NOMO-1 treated with dmso at 0.1 percent for 144 hours (cell line): ENCODE measurements at regions not wholly inside any gene's neighbourhood (a gene's known extent, or its start where the extent isn't known, plus 50 kb on each side); places are given as distances from the start of the nearest gene placed in this dataset.

Source experiments
- DNase-seq: peaks from one replicate; lab custom pipeline; 2025; ENCODE audit not compliant: unreplicated experiment; lab: John Stamatoyannopoulos, UW

DNA sequence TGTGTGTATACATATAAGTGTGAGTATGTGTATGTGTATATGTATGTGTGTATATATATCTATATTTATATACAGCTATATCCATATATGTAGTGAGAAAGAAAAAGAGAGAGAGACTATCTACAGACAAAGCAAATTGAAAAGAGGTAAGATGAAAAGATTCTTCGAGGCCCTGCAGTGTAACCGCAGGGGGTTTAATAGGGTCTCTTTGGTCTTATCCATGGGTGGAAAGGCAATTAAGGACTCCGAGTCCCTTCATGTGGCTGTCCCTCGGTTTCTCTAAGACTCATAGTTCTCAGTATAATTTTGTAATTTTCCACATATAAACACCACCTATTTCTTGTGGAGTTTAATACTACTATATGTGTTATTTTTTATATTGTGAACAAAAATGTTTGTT lies 50.6 kb upstream of the JAZF1 start:
- no peak for DNase-seq

DNA sequence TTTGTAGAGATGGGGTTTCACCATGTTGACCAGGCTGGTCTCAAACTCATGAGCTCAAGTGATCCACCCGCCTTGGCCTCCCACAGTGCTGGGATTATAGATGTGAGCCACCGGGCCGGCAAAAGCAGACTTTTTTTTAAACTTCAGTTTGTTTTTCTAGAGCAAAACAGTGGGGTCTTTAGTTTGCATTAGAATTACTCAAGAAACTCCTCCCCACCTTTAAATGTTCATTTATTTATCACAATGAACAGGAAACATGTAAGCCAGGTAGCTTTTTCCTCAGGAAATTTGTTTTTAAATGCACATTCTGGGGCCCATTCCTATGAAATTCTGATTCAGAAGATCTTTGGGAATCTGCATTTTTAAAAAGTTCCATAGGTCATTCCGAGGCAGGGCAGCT lies 56.0 kb upstream of the JAZF1 start:
- DNase-seq = no peak

DNA sequence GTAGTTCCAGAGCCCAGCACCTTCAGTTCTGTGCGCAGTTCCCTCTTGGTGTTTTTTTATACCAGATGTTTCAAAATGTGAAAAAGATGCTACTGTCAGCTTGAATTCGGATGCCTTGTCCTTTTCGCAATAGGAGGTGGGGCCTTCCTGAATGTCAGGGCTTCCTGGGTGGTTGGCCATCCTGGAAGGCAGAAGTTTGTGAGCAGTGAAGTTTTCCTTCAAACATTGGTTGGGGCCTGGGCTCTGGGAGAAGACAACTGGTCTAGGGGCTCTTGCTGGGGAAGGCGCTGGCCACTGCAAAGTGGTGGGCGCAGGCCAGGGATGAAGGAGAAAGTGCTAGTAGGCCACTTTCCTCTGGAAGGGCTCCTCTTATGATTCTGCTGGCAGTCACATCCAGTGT lies 56.8 kb upstream of the JAZF1 start:
- DNase-seq = no peak

DNA sequence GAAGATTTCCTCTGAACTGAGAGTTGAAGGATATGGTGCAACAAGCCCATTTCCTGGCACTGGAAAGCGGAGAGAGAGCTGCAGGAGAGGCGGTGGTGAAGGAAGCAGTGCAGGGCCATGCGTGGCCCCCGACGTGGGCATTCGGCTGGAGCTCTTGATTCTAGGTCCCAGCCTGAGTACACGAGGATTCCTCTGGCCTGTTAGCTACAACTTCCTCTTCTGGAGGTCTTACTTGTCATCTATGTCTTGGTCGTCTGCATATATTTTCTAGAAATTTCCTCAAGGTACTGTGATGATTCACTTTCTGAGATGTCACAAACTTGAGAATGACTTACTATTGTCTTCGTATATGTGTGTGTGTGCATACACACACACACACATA lies 59.2 kb upstream of the JAZF1 start:
- DNase-seq = peak; percentile 88

- DNase-seq = no peak
Measured at GRCh38 chr7:28240481-28240880, 59.9 kb upstream of the JAZF1 start.

GRCh38 chr7:28243861-28244260 lies 63.3 kb upstream of the JAZF1 start:
- no peak for DNase-seq

DNA sequence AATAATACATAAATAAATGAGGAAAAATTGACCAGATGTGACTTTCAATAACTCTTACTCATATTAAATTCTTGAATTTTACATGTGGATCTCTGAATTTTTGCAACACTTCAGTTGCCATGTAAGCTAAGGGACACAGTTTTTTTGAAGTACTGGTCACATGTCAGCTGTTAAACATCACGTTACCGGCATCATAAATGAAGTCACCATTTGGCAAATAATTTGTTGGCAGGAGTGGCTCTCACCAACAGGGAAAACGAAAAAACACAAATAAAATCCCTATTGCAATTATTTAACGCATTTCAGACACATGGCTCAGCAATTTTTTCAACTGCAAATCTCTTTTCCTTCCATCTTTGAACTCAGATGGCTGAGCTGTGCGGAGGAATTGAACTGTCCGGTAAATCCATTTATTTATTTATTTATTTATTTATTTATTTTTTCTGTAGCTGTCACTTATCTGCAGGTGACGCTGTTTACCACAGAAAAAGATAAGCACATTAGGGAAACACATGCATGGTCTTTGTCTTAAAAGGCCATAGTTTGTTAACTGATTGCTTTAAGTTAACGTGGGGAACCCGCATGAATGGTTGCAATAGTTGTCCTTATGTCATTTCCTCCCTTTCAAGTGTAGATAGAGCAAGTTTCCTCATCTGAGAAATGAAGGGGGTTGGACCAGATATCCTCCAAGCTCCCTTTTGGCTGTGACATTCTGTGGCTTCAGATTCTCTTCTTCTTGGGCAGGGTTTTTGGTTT lies 64.7 kb upstream of the JAZF1 start:
- DNase-seq = no peak

- no peak for DNase-seq
Measured at GRCh38 chr7:28246921-28247461, 66.4 kb upstream of the JAZF1 start.

DNA sequence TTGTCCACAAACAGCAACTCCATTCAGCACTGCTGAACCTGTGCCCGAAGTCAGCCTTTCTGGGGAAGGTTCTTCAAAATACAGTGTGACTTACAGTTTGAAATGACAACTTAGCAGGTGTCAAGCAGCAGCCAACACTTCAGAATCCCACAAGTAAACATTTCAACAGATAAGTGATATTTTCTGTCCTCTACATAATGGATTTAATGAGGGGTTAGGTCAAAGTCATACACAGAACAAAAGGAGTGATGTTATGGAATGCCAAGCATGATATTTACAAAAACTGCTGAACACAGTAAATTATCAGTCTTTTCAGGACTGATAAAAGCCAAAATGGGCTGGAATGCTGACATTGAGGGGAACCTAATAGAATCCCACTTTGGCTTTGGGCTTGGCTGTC lies 77.6 kb upstream of the JAZF1 start:
- no peak for DNase-seq

DNA sequence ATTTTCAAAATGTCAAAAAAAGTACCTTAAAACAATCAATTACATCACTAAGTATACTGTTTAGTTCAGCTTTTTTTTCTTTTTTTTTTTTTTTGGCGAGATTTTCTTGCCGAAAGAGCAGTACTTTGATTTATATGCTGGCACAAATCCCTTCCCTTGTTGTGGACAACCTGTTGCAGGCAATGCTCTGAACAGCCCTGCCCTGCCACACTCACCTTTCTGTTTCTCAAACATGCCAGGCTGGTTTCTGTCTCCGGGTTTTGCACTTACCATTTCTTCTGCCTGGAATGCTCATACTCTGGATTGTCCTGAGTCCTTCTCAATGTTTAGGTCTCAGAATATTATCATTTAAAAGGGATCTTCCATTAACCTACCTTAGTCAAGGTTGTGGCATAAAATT lies 80.4 kb upstream of the JAZF1 start:
- no peak for DNase-seq

GRCh38 chr7:28263622-28264271 lies 83.2 kb upstream of the JAZF1 start:
- DNase-seq = no peak

- DNase-seq = no peak
Measured at GRCh38 chr7:28266402-28266801, 85.8 kb upstream of the JAZF1 start.

- no peak for DNase-seq
Measured at GRCh38 chr7:28267012-28267411, 86.4 kb upstream of the JAZF1 start.

GRCh38 chr7:28269700-28270361 lies 89.2 kb upstream of the JAZF1 start:
- peak; percentile 61 for DNase-seq

GRCh38 chr7:28270536-28270935 lies 89.9 kb upstream of the JAZF1 start:
- DNase-seq = no peak

GRCh38 chr7:28272461-28272877 lies 91.9 kb upstream of the JAZF1 start:
- peak; percentile 40 for DNase-seq

GRCh38 chr7:28276298-28276697 lies 95.7 kb upstream of the JAZF1 start:
- DNase-seq = no peak

DNA sequence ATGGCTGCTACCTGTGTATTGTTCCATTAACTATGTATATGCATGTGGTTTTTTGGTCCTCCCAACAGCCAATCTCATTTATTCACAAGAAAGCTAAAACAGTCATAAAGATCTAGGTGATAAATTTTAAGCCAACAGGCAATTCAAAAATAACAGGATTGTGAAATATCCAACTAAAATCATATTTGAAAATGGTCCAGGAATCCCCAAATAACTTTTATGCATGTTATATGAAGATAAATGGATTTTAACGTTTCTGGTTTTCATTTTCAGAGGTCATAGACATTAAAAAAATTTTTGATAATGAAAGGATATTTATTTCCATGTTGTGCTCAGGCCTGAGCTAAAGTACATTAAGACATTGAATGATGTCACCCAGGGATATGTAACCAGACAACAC lies 96.8 kb upstream of the JAZF1 start:
- DNase-seq = no peak

GRCh38 chr7:28277958-28278357 lies 97.4 kb upstream of the JAZF1 start:
- DNase-seq = no peak

GRCh38 chr7:28280516-28280915 lies 99.9 kb upstream of the JAZF1 start:
- no peak for DNase-seq

DNA sequence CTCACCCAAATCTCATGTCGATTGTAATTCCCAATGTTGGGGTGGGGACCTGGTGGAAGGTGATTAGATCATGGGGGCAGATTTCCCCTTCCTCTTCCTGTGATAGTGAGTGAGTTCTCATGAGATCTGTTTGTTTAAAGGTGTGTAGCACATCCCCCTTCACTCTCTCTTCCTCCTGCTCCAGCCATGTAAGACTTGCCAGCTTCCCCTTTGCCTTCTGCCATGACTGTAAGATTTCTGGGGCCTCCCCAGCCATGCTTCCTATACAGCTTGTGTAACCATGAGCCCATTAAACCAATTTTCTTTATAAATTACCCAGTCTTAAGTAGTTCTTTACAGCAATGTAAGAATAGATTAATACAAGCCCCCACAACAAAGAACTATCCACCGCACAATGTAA lies 109.9 kb upstream of the JAZF1 start:
- peak; percentile 40 for DNase-seq

DNA sequence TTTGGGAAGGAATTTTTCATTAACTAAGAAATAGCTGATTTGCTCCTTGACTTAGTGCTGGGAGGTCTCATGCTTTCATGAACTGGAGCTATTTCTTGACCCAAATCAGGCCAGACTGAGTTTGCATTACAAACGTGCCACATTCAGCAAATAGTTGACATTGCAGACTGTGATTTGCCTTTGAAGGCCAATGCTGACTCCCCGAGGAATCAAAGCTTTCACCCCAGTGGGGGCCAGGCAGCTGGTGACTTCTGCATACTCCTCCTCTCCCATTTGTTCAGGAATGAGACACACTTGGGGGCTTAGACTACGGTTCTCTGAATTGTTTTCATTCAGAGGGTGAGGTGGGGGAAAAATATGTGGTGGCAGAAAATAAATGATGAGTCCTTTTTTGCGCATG lies 111.0 kb upstream of the JAZF1 start:
- DNase-seq = no peak
